ENCODE measurements at regions not wholly inside any gene's neighbourhood (a gene's known extent, or its start where the extent isn't known, plus 50 kb on each side); places are given as distances from the start of the nearest gene placed in this dataset.

- no peak for DNase-seq
Measured at GRCh38 chr6:92371211-92372208, 1047.8 kb downstream of the EPHA7 start.

DNA sequence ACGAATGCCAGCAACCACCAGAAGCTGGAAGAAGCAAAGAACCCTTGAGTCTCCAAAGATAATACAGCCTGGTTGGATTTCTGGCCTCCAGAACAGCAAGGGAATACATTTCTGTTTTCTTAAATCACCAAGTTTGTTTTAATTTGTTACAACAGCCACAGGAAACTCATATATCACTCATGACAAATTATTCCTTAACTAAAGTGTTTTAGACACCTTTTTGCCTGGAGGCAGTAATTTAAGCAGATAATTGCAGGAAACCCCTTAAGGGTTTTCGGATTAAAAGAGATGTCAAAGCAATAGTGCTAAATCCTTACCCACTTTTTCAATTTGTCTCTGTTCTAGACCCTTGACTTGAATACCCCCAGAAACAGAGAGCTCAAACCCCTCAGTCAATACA, 1050.0 kb downstream of the EPHA7 start:
- DNase-seq, result no peak

GRCh38 chr6:92364948-92365541, 1054.3 kb downstream of the EPHA7 start:
- DNase-seq, result no peak

DNA sequence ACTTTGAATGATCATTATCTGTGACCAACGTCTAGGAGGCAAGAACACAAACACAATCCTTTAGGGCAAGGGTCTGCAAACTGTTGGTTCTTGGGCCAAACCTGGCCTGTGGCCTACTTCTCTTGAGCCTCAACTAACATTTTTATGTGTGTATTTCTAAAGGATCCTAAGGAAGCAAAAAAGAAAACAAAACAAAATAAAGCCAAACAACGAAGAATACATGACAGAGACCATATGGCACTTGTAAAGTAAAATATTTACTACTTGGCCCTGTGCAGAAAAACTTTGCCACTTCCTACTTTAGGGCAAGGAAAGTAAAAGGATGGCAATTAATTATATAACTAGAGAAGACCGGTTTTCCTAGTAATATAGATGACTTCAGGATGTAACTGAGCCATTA, 1056.2 kb downstream of the EPHA7 start:
- no peak for DNase-seq

- DNase-seq, result no peak
Measured at GRCh38 chr6:92362404-92362803, 1057.0 kb downstream of the EPHA7 start.

GRCh38 chr6:92361990-92362389, 1057.4 kb downstream of the EPHA7 start:
- DNase-seq, result no peak

DNA sequence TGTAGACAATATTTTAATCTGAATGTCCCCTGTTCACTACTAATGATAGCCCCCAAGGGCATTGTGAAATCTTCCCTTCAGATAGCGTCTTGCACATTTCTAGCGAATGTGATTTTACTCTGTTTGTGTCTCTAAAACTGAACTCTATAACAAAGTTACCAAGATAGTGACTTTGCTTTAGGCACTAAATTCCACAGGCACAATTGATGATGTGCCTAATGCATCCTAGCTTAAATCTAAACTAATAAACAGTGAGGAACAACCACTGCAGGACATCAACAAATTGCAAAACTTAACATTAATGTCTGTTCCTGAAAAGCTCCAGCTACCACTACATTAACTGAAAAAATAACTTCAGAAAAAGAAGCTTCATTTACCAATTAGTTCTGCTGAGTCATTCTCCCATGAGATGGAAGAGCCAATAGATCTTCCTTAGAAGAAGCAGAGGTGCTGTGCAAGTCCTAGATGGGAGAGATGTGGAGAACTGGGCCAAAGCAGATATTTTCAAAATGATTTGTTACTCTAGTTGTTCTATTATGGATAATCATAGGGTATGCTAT, 1065.0 kb downstream of the EPHA7 start:
- DNase-seq, result no peak

DNA sequence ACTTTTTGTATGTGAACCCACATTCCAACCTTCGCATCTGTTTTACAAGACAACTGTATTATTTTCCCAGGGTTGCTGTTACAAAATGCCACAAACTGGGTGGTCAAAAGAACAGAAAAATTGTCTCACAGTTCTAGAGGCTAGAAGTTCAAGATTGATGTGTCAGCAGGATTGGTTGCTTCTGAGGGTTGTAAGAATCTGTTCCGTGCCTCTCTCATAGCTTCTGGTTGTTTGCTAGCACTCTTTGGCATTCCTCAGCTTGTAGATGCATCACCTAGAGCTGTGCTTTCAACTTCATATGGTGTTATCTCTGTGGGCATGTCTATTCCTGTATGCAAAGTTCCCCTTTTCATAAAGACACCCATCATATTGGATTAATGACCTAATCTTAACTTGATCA, 1067.2 kb downstream of the EPHA7 start:
- DNase-seq, result no peak

- no peak for DNase-seq
Measured at GRCh38 chr6:92341201-92341600, 1078.2 kb downstream of the EPHA7 start.

DNA sequence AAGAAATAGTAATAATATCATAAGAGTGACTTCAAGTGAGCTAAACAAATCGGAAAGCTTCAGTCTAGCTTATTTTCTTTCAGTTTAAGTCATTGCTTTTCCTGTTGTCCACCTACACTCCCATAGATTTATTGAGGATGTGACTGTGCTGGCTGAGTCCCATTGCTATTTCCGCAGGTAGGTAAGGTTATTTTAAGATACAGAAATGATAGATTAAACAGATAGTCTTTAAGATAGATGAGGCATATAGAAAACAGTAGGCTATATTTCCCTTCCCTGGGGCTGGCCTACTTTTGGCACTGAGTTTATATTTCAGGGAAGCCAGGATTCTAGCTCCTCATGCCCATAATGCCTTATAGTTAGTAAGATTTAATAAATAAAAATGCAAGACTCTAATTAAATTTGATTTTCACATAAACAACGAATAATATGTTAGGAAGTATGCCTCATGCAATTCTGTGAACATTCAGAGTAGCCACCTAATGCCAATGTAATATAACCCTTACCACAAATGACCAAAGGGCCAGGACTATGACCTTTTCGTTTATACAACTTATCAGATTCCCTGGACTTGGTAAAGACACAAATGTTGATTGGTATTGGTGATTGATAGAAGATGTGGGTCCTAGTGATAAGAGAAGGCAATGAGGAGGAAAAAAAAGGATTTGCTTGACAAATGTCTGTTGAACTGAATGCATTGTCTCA, 1079.3 kb downstream of the EPHA7 start:
- DNase-seq, result no peak

DNA sequence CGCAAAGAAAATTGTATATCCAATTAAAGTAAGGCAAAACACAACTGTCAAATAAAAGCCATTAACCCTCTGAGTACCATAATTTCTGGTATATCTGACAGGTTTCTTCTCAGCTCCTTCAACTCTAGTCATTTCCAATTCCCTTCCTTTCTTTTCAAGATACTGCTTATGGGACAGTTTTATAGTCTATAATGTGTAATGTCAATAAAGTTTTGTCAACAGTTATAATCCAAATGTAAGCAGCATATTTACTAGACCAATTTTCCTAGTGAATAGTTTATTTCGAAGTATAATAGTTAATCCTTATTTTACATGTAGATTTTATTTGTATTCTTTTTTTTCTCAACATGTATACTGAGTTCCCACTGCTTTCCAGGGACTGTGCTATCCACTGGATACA, 1081.8 kb downstream of the EPHA7 start:
- DNase-seq, result no peak

DNA sequence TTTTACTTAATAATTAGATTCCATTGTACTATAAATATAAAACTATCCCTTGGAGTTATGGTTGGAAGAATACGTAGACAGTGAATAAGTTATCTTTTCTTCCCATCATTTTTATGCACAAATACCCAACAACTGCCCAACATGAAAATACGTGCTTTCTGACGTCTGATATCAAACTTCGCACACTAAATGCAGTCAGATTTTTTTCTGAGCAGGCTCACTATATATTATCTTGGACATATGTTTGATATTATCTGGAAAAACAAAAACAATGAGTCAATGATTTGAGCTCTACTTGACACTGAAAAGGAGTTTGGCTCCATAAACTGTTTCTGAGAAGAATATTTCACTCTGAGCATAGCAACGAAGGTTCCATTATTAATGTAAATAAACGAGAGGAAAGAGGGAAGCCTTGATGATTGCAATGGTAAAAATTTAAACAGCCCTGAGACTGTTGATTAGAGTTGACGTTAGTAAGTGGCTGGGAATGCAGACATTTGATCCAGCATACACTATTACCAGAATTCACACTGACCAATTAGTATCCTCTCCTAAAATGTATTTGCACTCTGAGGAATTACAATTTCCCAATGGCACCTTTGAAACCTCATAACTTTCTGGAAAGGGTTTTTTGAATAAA, 1090.0 kb downstream of the EPHA7 start:
- no peak for DNase-seq

GRCh38 chr6:92315312-92315711, 1104.0 kb downstream of the EPHA7 start:
- no peak for DNase-seq

DNA sequence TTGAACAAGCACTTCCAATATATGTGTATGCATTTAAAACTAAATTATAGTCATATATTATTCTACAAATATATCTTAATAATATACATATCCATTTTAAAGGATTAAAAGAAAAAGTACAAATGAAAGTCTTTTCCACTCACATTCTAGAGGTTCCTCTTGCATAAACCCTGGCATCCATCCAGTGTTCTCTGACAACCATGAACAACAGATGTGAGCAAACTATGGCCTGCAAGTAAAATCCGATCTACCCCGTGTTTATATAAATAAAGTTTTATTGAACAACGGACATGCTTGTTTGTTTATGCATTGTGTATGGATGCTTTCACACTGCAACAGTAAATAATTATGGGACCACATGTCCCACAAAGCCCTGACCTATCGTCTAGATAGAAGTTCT, 1122.3 kb downstream of the EPHA7 start:
- DNase-seq, result no peak

DNA sequence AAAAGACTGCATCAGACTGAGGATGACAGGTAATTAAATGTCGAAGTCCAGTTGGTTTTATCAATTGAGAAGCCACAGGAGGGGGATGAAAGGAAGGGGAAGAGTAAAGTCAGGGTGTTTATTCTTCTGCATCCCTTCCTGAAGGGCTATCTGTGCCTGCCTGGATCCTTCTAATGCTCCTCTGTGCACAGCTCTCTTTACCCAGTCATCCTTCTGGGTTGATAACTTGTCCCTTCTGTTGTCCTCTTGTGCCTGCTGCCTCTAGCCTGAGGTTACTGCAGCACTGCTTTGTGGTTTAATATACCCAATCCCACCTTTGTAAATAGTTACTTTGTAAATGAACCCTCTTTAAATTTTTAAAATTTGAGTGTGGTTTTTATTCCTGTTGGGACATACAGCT, 1127.3 kb downstream of the EPHA7 start:
- no peak for DNase-seq

- no peak for DNase-seq
Measured at GRCh38 chr6:92289831-92290230, 1129.5 kb downstream of the EPHA7 start.

DNA sequence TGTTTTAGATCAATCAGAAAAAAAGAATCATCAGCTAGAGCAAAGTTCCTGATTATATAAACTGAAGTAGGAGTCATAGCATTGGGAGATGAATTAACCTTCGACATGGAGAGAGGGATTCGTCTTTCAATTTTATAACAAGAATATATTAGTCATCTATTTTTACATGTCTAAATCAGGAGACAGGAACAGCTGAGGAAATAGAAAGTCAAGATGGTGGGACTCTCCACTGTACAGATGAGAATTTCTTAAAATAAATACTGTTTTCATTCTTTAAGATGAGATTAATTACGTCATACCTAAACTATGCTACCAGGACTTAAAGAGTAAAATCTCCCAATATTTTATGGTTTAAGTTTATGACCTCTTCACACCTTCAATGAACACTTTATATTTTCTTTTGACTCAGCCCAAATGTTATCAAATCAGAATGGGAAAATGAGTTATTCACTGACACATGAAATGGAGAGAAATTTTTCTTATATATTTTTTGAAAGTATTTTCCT, 1137.7 kb downstream of the EPHA7 start:
- no peak for DNase-seq

DNA sequence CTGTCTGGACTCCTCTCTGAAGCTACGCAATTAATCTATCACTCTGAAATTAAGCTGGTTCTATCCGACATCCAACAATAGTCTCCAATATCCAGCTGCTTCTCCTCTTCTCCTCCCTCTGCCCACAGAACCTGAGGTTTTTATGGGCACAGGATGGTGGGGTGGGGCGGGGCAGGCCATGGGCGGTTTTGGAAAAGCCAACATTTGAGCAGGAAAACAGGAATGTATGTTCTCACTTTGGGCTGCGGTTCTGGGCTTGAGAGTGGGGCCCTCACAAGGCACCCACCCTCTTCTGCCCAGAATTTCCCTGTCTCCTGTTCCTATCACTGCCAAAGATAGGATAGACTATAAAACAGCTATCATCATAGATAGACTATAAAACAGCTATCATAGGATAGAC, 1144.2 kb downstream of the EPHA7 start:
- no peak for DNase-seq

- no peak for DNase-seq
Measured at GRCh38 chr6:92274588-92274987, 1144.8 kb downstream of the EPHA7 start.

- no peak for DNase-seq
Measured at GRCh38 chr6:92273694-92274093, 1145.7 kb downstream of the EPHA7 start.

GRCh38 chr6:92271091-92271490, 1148.3 kb downstream of the EPHA7 start:
- no peak for DNase-seq

- DNase-seq, result no peak
Measured at GRCh38 chr6:92270365-92270764, 1149.0 kb downstream of the EPHA7 start.
